HepG2 (cell line): ENCODE measurements at regions not wholly inside any gene's neighbourhood (a gene's known extent, or its start where the extent isn't known, plus 50 kb on each side); places are given as distances from the start of the nearest gene placed in this dataset.

Experiments
- CCDC6 ChIP-seq: sonication (generic); formaldehyde crosslinking; IDR thresholded peaks from 2 replicates; pipeline ENCODE4 v1.8.1; 2022; ENCODE audit warnings: mild to moderate bottlenecking, missing genetic modification reagents, moderate library complexity
- CSRNP2 ChIP-seq: sonication (generic); formaldehyde crosslinking; conservative IDR thresholded peaks from 2 replicates; pipeline ENCODE4 v1.8.0; 2022; ENCODE audit warnings: low read depth, missing genetic modification reagents
- FOXA3 ChIP-seq: IDR thresholded peaks from 2 replicates; pipeline ENCODE4 v1.6.1; 2016; ENCODE audit warnings: missing genetic modification reagents, missing compliant biosample characterization
- KAT8 ChIP-seq: IDR thresholded peaks from 2 replicates; pipeline ENCODE4 v1.6.1; 2016; ENCODE audit warnings: missing genetic modification reagents, missing compliant biosample characterization
- MIER3 ChIP-seq: IDR thresholded peaks from 2 replicates; pipeline ENCODE4 v1.6.1; 2016; ENCODE audit warnings: missing compliant biosample characterization, borderline replicate concordance
- RBM22 ChIP-seq: fragments of 200-400 bp; formaldehyde crosslinking; optimal IDR thresholded peaks from 2 replicates; pipeline ENCODE3; 2017; ENCODE audit warnings: mild to moderate bottlenecking, low read length, moderate library complexity
- SIN3B ChIP-seq: fragments of 150-350 bp; IDR thresholded peaks from 2 replicates; pipeline ENCODE4 v1.6.1; 2014; ENCODE audit warnings: low read length
- SNAI1 ChIP-seq: sonication (generic); formaldehyde crosslinking; IDR thresholded peaks from 2 replicates; pipeline ENCODE4 v1.5.0; 2020; ENCODE audit warnings: mild to moderate bottlenecking, missing genetic modification reagents, borderline replicate concordance
- SNAPC5 ChIP-seq: sonication (generic); formaldehyde crosslinking; IDR thresholded peaks from 2 replicates; pipeline ENCODE4 v1.8.1; 2023; ENCODE audit warnings: mild to moderate bottlenecking, missing genetic modification reagents, borderline replicate concordance
- TCF7L2 ChIP-seq: IDR thresholded peaks from 2 replicates; pipeline ENCODE4 v1.6.1; 2011; ENCODE audit warnings: mild to moderate bottlenecking, low read depth, low read length, moderate library complexity
- ZFX ChIP-seq: sonication (generic); formaldehyde crosslinking; IDR thresholded peaks from 2 replicates; pipeline ENCODE4 v1.4.0; 2020; ENCODE audit warnings: mild to moderate bottlenecking, low read depth, missing genetic modification reagents, moderate library complexity
- ZNF124 ChIP-seq: sonication (generic); formaldehyde crosslinking; IDR thresholded peaks from 2 replicates; pipeline ENCODE4 v1.4.0; 2020; ENCODE audit warnings: missing genetic modification reagents
- ZNF333 ChIP-seq: sonication (generic); formaldehyde crosslinking; IDR thresholded peaks from 2 replicates; pipeline ENCODE4 v1.4.0; 2020; ENCODE audit warnings: mild to moderate bottlenecking, missing genetic modification reagents, borderline replicate concordance
- ZNF350 ChIP-seq: sonication (generic); formaldehyde crosslinking; IDR thresholded peaks from 2 replicates; pipeline ENCODE4 v1.4.0; 2020; ENCODE audit warnings: mild to moderate bottlenecking, low read depth, missing genetic modification reagents, borderline replicate concordance
- ZNF609 ChIP-seq: sonication (generic); formaldehyde crosslinking; IDR thresholded peaks from 2 replicates; pipeline ENCODE4 v1.4.0; 2020; ENCODE audit warnings: mild to moderate bottlenecking, missing genetic modification reagents, borderline replicate concordance
- ZNF674 ChIP-seq: sonication (generic); formaldehyde crosslinking; IDR thresholded peaks from 2 replicates; pipeline ENCODE4 v1.5.0; 2020; ENCODE audit warnings: low read depth, mild to moderate bottlenecking, missing genetic modification reagents
- TF ChIP-seq, protein P1 (sequence below): sonication (generic); formaldehyde crosslinking; IDR thresholded peaks from 2 replicates; pipeline ENCODE4 v1.5.1; 2020; ENCODE audit warnings: mild to moderate bottlenecking, moderate library complexity, missing genetic modification reagents
- TF ChIP-seq, protein P2 (sequence below): sonication (generic); formaldehyde crosslinking; IDR thresholded peaks from 2 replicates; pipeline ENCODE4 v1.4.0; 2020; ENCODE audit warnings: mild to moderate bottlenecking, low read depth, missing genetic modification reagents

DNA sequence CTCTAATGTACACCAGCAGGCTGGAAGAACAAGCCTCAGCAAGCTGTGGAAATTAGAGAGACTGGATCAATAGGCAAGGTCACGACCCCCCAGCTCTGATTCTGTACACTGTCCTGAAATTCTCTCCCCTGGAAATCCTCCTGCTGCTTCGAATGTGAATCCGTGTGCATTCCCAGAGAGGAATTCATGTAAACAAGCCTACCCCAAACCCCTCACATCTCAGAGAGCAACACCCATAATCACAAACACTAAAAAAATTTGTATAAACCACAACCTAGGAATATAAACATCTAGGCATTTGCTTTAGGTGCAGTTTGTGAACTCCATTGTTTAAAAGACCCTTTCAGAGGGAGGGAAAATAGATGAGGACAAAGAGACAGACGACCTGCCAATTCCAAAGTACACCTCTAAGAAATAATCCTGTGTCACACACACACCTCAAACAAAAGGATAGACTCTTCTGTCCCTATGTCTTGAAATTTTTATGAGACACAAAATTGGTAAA lies 325.2 kb downstream of the WDR72 start (continued):
- TF ChIP-seq CSRNP2 (no peak), MIER3 (0 out of 2 replicates have a peak, but pooled peaks have one; percentile 25), ZNF333 (CRISPR knock-in tag) (no peak), RBM22 (no peak), FOXA3 (CRISPR knock-in tag) (peak; percentile 96), ZNF674 (CRISPR knock-in tag) (no peak), SNAPC5 (no peak), ZNF350 (CRISPR knock-in tag) (peak; percentile 48; the same call in 1 of the 2 replicates), ZFX (CRISPR knock-in tag) (peak; percentile 32; the same call in 1 of the 2 replicates), TCF7L2 (no peak), SIN3B (no peak), CCDC6 (CRISPR knock-in tag) (no peak), KAT8 (CRISPR knock-in tag) (0 out of 2 replicates have a peak, but pooled peaks have one; percentile 53), ZNF124 (no peak), SNAI1 (no peak), ZNF609 (CRISPR knock-in tag) (peak; percentile 94)
- TF ChIP-seq, protein P1, sequence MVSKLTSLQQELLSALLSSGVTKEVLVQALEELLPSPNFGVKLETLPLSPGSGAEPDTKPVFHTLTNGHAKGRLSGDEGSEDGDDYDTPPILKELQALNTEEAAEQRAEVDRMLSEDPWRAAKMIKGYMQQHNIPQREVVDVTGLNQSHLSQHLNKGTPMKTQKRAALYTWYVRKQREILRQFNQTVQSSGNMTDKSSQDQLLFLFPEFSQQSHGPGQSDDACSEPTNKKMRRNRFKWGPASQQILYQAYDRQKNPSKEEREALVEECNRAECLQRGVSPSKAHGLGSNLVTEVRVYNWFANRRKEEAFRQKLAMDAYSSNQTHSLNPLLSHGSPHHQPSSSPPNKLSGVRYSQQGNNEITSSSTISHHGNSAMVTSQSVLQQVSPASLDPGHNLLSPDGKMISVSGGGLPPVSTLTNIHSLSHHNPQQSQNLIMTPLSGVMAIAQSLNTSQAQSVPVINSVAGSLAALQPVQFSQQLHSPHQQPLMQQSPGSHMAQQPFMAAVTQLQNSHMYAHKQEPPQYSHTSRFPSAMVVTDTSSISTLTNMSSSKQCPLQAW (CRISPR knock-in tag): 0 out of 2 replicates have a peak, but pooled peaks have one; percentile 21
- TF ChIP-seq, protein P2, sequence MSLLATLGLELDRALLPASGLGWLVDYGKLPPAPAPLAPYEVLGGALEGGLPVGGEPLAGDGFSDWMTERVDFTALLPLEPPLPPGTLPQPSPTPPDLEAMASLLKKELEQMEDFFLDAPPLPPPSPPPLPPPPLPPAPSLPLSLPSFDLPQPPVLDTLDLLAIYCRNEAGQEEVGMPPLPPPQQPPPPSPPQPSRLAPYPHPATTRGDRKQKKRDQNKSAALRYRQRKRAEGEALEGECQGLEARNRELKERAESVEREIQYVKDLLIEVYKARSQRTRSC: no peak
